GM12892 (cell line): ENCODE measurements at regions not wholly inside any gene's neighbourhood (a gene's known extent, or its start where the extent isn't known, plus 50 kb on each side); places are given as distances from the start of the nearest gene placed in this dataset.

Source experiments
- DNase-seq: peaks from one replicate; pipeline ENCODE4 v3.0.0; 2011; ENCODE audit not compliant: insufficient read length
- FAIRE-seq: peaks from 2 replicates; lab custom pipeline; 2011; peaks lifted over from hg19 to GRCh38; lab: Jason Lieb, UNC
- POLR2A ChIP-seq: IDR thresholded peaks from 2 replicates; pipeline ENCODE4 v1.6.1; 2011; ENCODE audit warnings: low read depth, low read length, control low read depth
- POLR2AphosphoS5 ChIP-seq: IDR thresholded peaks from 2 replicates; pipeline ENCODE4 v1.6.1; 2011; ENCODE audit warnings: low read depth, low read length, control low read depth
- TAF1 ChIP-seq: IDR thresholded peaks from 2 replicates; pipeline ENCODE4 v1.6.1; 2011; ENCODE audit warnings: low read depth, mild to moderate bottlenecking, control low read depth, low read length, borderline replicate concordance

DNA sequence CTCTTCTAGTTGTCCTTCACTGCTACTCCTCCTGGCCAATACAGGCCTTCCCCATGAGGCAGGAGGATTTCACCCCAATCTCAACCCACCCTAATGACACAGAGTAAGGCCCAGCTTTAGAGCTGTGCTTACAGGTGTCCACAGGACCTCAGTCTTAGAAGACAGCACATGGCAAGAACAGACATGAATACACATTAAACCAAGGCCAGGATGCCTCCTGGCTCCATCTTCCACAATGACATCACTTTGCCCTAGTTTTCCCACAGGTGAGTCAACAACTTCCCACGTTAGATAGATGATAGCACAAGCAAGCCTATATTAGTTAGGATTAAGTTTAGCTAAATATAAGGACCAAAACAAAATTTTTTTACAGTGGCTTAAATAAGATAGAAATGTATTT lies 63.8 kb upstream of the NOCT start:
- DNase-seq, result no peak
- TF ChIP-seq POLR2AphosphoS5 (no peak), TAF1 (no peak), POLR2A (no peak)
- no peak for FAIRE-seq

DNA sequence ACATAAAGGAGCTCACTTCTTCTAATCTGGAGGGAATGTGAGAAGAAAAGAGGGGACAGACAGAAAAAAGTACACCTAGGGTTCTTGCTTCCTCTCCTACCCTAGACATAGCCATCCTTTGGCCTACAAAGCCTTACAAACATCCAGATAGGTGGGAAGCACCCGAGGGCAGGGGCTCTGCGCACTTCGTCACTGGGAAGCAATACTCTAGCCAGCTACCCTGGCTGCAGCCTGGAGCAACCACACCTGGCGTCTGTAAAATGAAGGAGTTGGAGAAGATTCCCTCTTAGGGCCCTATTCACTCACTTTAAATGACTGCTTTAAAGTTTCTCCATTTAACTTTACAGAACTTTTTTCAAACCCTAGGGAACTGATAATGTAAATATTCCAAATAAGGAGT lies 65.7 kb upstream of the NOCT start:
- TF ChIP-seq TAF1, result no peak
- TF ChIP-seq POLR2AphosphoS5, result no peak
- TF ChIP-seq POLR2A, result no peak
- FAIRE-seq, result no peak

DNA sequence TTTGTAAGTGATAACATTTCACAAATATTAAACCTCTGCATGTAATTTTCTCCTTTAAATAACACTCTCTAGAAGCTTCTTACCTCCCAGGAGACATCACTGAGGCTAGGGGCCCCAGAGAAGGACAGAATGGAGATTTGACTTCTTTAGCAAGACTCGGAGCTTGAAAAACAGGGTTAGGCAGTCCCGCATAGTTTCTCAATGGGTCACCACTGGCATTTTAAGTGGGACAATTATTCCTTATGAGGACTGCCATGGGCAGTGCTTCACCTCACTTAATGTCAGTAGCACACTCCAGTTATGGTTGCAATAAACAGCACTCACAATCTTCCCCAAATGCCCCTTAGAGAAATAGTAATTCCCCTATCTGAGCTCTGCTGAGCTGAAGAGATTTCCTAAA lies 66.7 kb upstream of the NOCT start:
- DNase-seq (no peak), FAIRE-seq (no peak)
- no peak for TF ChIP-seq TAF1
- TF ChIP-seq POLR2AphosphoS5, result no peak
- no peak for TF ChIP-seq POLR2A

More for the DNA sequence above, 65.7 kb upstream of the NOCT start:
- no peak for DNase-seq

DNA sequence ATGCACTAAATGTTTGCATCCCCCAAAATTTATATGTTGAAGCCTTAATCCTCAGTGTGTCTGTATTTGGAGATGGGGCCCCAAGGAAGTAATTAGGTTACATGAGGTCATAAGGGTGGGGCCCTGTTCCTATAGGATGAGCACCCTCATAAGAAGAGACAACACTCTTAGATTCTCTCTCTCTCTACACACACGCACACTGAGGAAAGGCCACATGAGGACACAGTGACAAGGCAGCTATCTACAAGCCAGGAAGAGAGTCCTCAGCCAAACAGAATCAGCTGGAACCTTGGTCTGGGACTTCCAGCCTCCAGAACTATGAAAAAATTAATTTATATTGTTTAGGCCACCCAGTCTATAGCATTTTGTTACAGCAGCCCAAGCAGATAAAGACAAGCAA lies 69.3 kb upstream of the NOCT start:
- FAIRE-seq (no peak), DNase-seq (no peak)
- TF ChIP-seq TAF1, result no peak
- TF ChIP-seq POLR2A, result no peak
- no peak for TF ChIP-seq POLR2AphosphoS5

DNA sequence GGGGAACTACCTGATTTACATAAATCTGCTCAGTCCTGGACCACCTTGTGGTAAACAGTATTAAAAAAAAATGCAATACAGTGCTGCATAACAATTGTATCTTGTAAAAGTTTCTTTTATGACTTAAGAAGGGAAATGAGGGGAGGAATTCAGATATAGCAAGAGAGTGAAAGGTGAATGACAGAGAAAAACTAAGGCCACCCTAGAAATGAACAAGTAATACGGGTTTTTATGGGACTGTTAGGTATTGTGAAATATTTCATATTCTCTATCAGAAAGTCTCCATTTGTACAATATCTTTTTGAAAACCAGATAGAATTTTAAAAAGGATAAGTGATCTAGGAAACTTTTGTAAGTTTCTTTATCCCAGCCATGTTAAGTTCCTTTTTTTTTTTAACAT lies 69.7 kb upstream of the NOCT start:
- TF ChIP-seq POLR2A, result no peak
- no peak for TF ChIP-seq TAF1
- no peak for TF ChIP-seq POLR2AphosphoS5
- FAIRE-seq (no peak), DNase-seq (no peak)

DNA sequence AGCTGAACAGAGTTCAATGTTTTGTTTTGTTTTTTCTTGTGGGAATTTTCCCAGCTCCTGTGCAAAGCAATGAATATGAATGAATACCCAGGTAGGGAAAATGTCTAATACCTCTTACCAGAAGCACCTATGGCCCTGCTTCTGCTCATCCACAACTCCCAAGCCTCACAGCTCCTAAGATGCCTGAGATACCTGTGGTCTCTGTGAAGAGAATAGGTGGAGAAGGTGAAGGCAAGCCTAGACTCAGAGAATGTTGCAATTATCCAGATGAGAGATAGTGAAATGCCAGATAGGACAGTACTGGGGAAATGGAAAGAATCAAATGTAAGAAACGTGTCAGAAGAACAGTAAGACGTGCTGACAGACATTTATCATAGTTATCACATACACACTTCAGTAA lies 70.2 kb upstream of the NOCT start:
- TF ChIP-seq POLR2AphosphoS5 (no peak), TAF1 (no peak), POLR2A (no peak)
- FAIRE-seq, result no peak
- DNase-seq, result no peak

DNA sequence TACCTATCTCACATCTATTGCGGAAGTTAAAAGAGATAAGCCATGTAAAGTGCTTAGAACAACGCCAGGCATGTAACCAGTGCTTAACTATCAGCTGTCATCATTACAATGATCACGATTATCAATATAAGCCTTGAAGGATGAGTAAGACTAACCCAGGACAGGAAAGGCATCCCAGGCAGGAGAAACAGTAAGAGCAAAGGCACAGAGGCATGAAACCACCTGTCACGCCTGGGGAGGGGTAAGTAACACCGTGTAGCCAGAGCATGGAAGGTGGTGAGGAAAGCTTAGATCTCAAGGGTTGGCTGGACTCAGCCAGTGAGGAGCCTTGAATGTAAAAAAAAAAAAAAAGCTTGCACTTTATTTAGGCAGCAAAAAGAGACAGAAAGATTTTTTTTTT lies 71.7 kb upstream of the NOCT start:
- FAIRE-seq, result no peak
- no peak for TF ChIP-seq POLR2AphosphoS5
- TF ChIP-seq POLR2A, result no peak
- TF ChIP-seq TAF1, result no peak
- no peak for DNase-seq

DNA sequence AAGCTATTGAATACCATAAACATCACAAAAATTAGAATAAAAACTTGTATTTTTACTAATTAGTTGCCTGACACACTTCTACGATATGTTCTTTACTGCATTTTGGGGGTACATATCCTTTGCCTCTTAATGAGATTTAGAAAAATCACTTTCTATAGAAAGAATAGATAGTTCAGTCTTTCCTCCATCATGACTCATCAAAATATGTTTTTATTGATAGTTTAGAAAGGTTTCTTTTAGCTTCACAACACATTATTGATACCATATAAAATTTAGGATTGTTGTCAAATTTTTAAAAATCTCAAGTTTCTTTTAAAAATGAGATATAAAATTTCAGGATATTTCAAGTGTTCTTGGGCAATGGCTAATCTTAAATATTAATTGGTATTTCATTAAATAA lies 74.5 kb upstream of the NOCT start:
- DNase-seq, result no peak

DNA sequence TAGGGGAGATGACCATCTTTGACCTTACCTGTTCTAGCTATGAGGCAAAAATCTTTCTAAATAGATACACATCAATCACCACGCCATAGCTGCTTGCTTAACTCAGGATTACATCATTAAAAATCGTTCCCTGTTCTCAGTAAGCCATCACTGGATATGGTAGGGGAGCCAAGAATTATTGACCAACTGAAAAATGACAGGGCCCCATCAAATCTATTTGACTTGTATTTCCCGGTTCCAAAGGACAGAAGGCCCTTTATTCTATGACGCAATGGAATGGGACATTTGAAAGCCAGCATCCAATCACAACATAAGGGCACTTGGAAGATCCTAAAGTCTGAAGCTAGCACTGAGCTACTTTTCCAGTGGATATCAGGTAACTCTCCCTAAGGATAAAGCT lies 75.6 kb upstream of the NOCT start:
- TF ChIP-seq POLR2A, result no peak
- no peak for TF ChIP-seq TAF1
- FAIRE-seq (no peak), DNase-seq (no peak)

More for the DNA sequence above, 74.5 kb upstream of the NOCT start:
- no peak for FAIRE-seq
- TF ChIP-seq POLR2A (no peak), TAF1 (no peak), POLR2AphosphoS5 (no peak)

DNA sequence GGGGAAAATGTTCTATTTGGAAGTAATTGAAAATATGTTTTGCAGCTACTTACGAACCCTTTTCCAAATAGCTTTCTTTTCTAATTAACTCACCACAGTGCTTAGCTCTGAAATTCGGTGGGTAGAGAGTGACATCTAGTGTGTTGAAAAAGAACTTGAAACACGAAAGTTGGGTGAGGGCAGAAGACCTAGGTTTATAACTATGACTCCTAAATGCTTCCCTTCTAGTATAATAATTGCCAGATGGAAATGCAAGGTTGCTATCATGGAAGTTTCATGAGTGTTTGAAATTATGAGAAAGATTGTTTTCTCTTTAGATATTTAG lies 77.3 kb upstream of the NOCT start:
- DNase-seq, result no peak
- TF ChIP-seq TAF1 (no peak), POLR2A (no peak), POLR2AphosphoS5 (no peak)
- no peak for FAIRE-seq

DNA sequence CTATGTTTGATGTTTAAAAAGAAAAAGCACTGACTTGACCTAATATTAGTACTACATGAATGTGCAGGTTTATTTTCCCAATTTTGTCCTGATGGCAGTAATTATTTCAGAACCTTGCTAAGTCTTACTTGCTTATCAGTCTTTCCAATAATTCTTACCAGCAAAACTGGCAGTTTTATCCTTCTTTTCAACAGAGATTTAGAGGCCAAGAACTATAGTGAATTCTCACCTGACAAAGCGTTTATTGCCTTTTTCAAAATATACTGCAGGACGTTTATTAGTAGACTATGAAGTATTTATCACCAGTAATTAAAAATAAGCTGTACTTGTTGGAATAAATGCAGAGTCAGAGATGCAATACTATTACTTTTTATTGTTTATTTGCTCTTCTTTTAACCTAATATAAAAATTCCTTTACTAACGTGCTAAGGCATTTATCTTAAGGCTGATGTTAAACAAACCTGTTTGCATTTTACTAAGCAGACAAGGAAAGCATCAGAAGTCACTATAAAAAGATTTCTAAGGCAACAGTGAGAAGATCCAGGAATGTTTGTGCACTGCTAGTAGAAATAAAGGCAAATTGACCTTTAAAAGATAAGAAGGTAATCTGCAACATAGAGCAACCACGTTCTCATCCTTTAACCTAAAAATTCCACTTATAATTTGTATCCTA lies 80.3 kb upstream of the NOCT start:
- TF ChIP-seq POLR2AphosphoS5 (no peak), POLR2A (no peak), TAF1 (no peak)
- DNase-seq (no peak), FAIRE-seq (no peak)

DNA sequence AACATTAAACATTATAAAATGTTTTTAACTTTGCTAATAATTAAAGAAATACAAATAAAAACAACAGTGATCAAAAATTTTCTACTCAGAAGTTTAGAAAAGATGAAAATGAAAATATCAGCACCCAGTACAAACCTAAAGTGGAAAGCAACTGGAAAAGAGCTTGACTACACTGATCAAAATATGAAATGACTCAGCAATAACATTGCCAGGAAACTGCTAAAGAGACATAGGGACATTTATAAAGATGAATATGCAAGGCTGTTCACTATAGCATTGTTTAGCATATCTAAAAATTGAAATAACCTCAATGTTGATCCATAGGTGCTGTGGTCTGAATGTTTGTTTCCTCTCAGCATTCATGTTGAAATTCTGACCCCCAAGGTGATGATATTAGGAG lies 88.5 kb upstream of the NOCT start:
- DNase-seq (no peak), FAIRE-seq (no peak)

More for the DNA sequence above, 88.5 kb upstream of the NOCT start:
- TF ChIP-seq TAF1, result no peak
- no peak for TF ChIP-seq POLR2A
- TF ChIP-seq POLR2AphosphoS5, result no peak
